Mammary epithelial cell (primary cell): ENCODE measurements at regions not wholly inside any gene's neighbourhood (a gene's known extent, or its start where the extent isn't known, plus 50 kb on each side); places are given as distances from the start of the nearest gene placed in this dataset.

Experiments
- CTCF ChIP-seq, 2 donors: IDR thresholded peaks in 1 of 2; conservative IDR thresholded peaks in 1 of 2; 2 replicates each; pipeline ENCODE4 v1.5.1; 2011 to 2012; ENCODE audit warnings: inconsistent platforms in 2 of 2, low read length in 2 of 2, mild to moderate bottlenecking in 2 of 2, control low read depth in 1 of 2, low read depth in 1 of 2; ENCODE audit not compliant: insufficient read depth in 1 of 2; ENCODE audit errors: extremely low read depth in 1 of 2
- EZH2 ChIP-seq: IDR thresholded peaks from 2 replicates; pipeline ENCODE4 v1.6.1; 2012; ENCODE audit warnings: low read length, inconsistent platforms, borderline replicate concordance

GRCh38 chr2:242040681-242041080, 171.2 kb downstream of the RTP5 start:
- no peak for TF ChIP-seq CTCF (conservative IDR thresholded peaks at IDR 0.05 in 1 of 2, IDR thresholded peaks at IDR 0.05 in 1 of 2; ENCODE audit: extremely low read depth in 1 of 2, insufficient read depth in 1 of 2, low read depth in 1 of 2, low read length in 2 of 2)
- no peak for TF ChIP-seq EZH2
